ENCODE measurements at regions not wholly inside any gene's neighbourhood (a gene's known extent, or its start where the extent isn't known, plus 50 kb on each side); places are given as distances from the start of the nearest gene placed in this dataset.
"Not testable (repeated sequence)": the region's sequence is repeated elsewhere in the genome, so short reads cannot be mapped to it uniquely, and the experiment has no call there.

GRCh38 chr9:93809204-93809940 is 145.8 kb downstream of the BARX1 start:
- no peak for ATAC-seq

- no peak for ATAC-seq
Measured at GRCh38 chr9:93808115-93809029, 146.8 kb downstream of the BARX1 start.

- ATAC-seq = no peak
Measured at GRCh38 chr9:93807166-93808074, 147.7 kb downstream of the BARX1 start.

GRCh38 chr9:93801581-93802284 is 153.4 kb downstream of the BARX1 start:
- no peak for ATAC-seq

- no peak for ATAC-seq
Measured at GRCh38 chr9:93801120-93801519, 154.0 kb downstream of the BARX1 start.

GRCh38 chr9:93792358-93792757 is 162.8 kb downstream of the BARX1 start:
- no peak for ATAC-seq

GRCh38 chr9:93786204-93786603 is 169.0 kb downstream of the BARX1 start:
- ATAC-seq = no peak

- ATAC-seq = no peak
Measured at GRCh38 chr9:93776873-93777272, 178.3 kb downstream of the BARX1 start.

- no peak for ATAC-seq
Measured at GRCh38 chr9:93776256-93776655, 178.9 kb downstream of the BARX1 start.

GRCh38 chr9:93774331-93775102 is 180.6 kb downstream of the BARX1 start:
- ATAC-seq = no peak

- no peak for ATAC-seq
Measured at GRCh38 chr9:93771276-93771675, 183.9 kb downstream of the BARX1 start.

GRCh38 chr9:93761822-93762221 is 185.4 kb downstream of the PHF2 start:
- ATAC-seq = no peak

GRCh38 chr9:93750045-93750444 is 173.7 kb downstream of the PHF2 start:
- ATAC-seq = no peak

GRCh38 chr9:93748827-93749226 is 172.4 kb downstream of the PHF2 start:
- ATAC-seq = not testable (repeated sequence)

GRCh38 chr9:93731963-93732362 is 155.6 kb downstream of the PHF2 start:
- no peak for ATAC-seq

- ATAC-seq = no peak
Measured at GRCh38 chr9:93730648-93731047, 154.3 kb downstream of the PHF2 start.

- ATAC-seq = no peak
Measured at GRCh38 chr9:93730217-93730616, 153.8 kb downstream of the PHF2 start.

Measured in activated CD4-positive, CD25-positive, alpha-beta regulatory T cell treated with anti-CD3 and anti-CD28 coated beads, Interleukin-2, amount 50 U/mL, for 24 hours (primary cell).